Activated T-helper 2 cell treated with anti-CD3 and anti-CD28 coated beads, Interferon-gamma antibody, Interleukin-2, Interleukin-4, amounts not matched to agents 10 μg/mL and 5 μg/mL and 100 μg/mL, durations not matched to agents 14 hours and 24 hours and 36 hours (primary cell): ENCODE measurements at regions not wholly inside any gene's neighbourhood (a gene's known extent, or its start where the extent isn't known, plus 50 kb on each side); places are given as distances from the start of the nearest gene placed in this dataset.

Experiments
- DNase-seq: peaks from one replicate; pipeline ENCODE4 v3.0.0; 2021; ENCODE audit warnings: low spot score
- H3K27ac Mint-ChIP-seq: one replicate; pipeline ENCODE4 v1.8.0; 2021; ENCODE audit warnings: mixed read lengths
- H3K27me3 Mint-ChIP-seq: one replicate; pipeline ENCODE4 v1.8.0; 2021; ENCODE audit warnings: low read depth, mixed read lengths
- H3K36me3 Mint-ChIP-seq: one replicate; pipeline ENCODE4 v1.8.0; 2021; ENCODE audit warnings: low read depth, mixed read lengths
- H3K4me1 Mint-ChIP-seq: one replicate; pipeline ENCODE4 v1.8.0; 2021; ENCODE audit warnings: low read depth, mixed read lengths
- H3K4me3 Mint-ChIP-seq: one replicate; pipeline ENCODE4 v1.8.0; 2021; ENCODE audit warnings: low read depth, mild to moderate bottlenecking, moderate library complexity, mixed read lengths
- H3K9me3 Mint-ChIP-seq: one replicate; pipeline ENCODE4 v1.8.0; 2021; ENCODE audit warnings: mixed read lengths
- intact Hi-C: fragments of 100-400 bp; cut with micrococcal nuclease; formaldehyde crosslinking; loops from one replicate; pipeline ENCODE4 v1.15.1; 2023

DNA sequence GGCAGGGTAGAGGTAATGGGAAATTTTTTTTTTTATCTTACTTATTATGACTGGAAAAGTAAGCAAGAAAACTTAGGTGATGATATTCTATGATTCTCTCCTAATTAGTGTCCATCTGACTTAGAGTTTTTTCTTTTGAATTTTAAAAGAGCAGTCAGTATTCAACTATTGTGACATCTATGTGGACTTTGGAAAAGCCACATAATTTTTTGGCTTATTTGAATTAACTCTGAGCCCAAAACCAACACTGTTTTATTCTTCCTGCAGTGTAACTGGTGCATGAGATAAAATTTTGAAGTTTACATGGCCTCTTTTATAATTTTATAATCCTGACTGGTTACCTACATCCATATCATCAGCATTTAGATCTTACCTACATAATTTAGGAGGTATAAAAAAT is 619.7 kb downstream of the EPM2A start:
- no peak overlapping the region for H3K4me3 Mint-ChIP-seq

DNA sequence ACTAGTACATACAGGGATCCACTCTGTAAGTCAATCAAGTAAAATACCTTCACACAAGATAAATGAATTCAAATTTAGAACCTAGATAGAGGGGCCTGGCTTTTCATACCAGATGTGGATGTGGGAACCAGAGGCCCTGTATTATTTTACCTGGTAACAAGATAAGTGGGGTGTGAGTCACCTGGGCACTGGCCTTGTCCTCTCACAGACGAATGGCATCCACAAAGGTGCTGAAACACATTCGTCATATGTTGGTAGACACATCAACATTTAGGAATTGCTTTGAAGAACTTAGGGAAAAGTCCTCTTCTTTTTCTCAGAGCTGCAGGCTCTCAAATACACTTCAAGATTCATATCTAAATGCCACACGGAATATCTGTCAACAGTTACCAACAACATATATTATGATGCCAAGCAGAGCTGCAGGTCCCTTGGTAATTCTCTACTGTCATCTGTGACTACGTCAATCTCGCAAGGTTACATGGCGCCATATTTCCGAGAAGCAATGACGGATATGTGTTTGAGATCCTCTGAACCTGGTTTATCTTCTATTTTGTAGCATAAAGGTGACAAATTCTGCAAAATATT is 618.6 kb downstream of the EPM2A start:
- no peak overlapping the region for H3K4me3 Mint-ChIP-seq
- H3K27ac Mint-ChIP-seq, result no peak overlapping the region
- H3K9me3 Mint-ChIP-seq, result no peaks in the 10 kb centered on the region
- no peaks in the 10 kb centered on the region for H3K36me3 Mint-ChIP-seq
- intact Hi-C loops, result no loop called here
- no peak for DNase-seq
- H3K4me1 Mint-ChIP-seq, result no peaks in the 10 kb centered on the region
- H3K27me3 Mint-ChIP-seq, result peaks cover 3% of the 10 kb centered on the region

More for the DNA sequence above, 619.7 kb downstream of the EPM2A start:
- Mint-ChIP-seq H3K9me3 (no peaks in the 10 kb centered on the region), H3K27ac (no peak overlapping the region), H3K36me3 (no peaks in the 10 kb centered on the region), H3K27me3 (peaks cover 5% of the 10 kb centered on the region), H3K4me1 (no peaks in the 10 kb centered on the region)
- intact Hi-C loops, result no loop called here
- no peak for DNase-seq

DNA sequence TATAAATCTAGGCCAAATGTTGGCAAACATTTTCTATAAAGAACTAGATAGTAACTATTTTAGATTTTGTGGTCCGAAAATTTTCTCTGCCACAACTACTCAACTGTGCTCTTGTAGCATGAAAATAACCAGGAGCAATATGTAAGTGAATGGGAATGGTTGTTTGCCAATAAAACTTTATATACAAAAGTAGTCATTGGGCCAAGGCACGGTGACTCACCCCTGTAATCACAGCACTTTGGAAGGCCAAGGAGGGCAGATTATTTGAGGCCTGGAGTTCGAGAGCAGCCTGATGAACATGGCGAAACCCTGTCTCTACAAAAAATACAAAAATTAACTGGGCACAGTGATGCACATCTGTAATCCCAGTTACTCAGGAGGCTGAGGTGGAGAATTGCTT is 617.1 kb downstream of the EPM2A start:
- H3K27ac Mint-ChIP-seq, result no peak overlapping the region
- H3K9me3 Mint-ChIP-seq, result no peaks in the 10 kb centered on the region
- no peaks in the 10 kb centered on the region for H3K36me3 Mint-ChIP-seq
- intact Hi-C loops, result no loop called here
- no peaks in the 10 kb centered on the region for H3K27me3 Mint-ChIP-seq
- H3K4me1 Mint-ChIP-seq, result no peaks in the 10 kb centered on the region
- no peak overlapping the region for H3K4me3 Mint-ChIP-seq
- DNase-seq, result no peak

DNA sequence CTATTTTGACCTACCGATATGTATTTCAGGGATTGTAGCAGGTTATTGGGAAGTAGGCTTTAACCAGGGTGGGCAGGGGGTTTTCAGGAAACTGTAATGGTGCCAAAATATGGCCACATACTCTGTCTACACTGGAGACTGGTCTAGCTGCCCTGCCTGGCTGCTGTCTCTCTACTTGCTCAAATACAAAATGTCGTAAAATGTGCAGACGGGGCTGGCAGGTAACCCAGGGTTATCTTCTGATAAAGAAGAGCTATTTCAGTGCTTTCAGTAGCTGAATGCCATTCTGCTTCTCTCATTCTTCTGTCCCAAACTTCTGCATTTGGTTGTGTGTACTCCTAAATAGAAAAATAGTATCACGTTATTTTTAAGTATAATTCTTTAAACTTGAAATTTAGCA is 616.2 kb downstream of the EPM2A start:
- Mint-ChIP-seq H3K9me3 (no peaks in the 10 kb centered on the region), H3K4me1 (no peaks in the 10 kb centered on the region), H3K36me3 (no peaks in the 10 kb centered on the region), H3K4me3 (no peak overlapping the region), H3K27me3 (no peaks in the 10 kb centered on the region), H3K27ac (no peak overlapping the region)
- intact Hi-C loops, result no loop called here
- DNase-seq, result no peak

GRCh38 chr6:145132709-145133108 is 602.6 kb downstream of the EPM2A start:
- peaks cover 2% of the 10 kb centered on the region for H3K27me3 Mint-ChIP-seq
- intact Hi-C loops, result no loop called here
- H3K36me3 Mint-ChIP-seq, result no peaks in the 10 kb centered on the region
- no peaks in the 10 kb centered on the region for H3K9me3 Mint-ChIP-seq
- H3K27ac Mint-ChIP-seq, result no peak overlapping the region
- DNase-seq, result no peak
- no peaks in the 10 kb centered on the region for H3K4me1 Mint-ChIP-seq
- no peak overlapping the region for H3K4me3 Mint-ChIP-seq

DNA sequence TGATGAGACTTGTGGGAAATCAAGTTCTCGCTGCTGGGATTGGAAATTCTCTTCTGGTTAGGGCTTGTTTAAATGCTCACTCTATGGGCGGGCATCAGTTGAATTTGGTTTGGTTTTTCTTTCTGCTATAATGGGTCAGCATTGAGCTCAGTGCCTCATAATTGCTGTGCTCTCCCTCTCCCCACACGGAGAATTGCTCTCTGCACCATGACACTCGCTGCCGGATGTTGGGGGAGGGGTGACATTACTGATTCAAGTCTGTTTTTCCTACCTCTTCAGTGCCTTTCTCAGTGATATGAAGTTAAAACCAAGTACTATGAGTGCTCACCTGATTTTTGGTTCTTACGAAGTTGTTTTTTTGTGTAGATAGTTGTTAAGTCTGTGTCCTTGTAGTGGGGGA is 599.6 kb downstream of the EPM2A start:
- no peak for DNase-seq
- H3K9me3 Mint-ChIP-seq, result no peaks in the 10 kb centered on the region
- no peak overlapping the region for H3K27ac Mint-ChIP-seq
- H3K36me3 Mint-ChIP-seq, result no peaks in the 10 kb centered on the region
- no peak overlapping the region for H3K4me3 Mint-ChIP-seq
- H3K27me3 Mint-ChIP-seq, result no peaks in the 10 kb centered on the region
- H3K4me1 Mint-ChIP-seq, result no peaks in the 10 kb centered on the region
- intact Hi-C loops, result no loop called here

- Mint-ChIP-seq H3K4me3 (no peak overlapping the region), H3K36me3 (no peaks in the 10 kb centered on the region), H3K9me3 (no peaks in the 10 kb centered on the region), H3K27ac (no peak overlapping the region), H3K4me1 (no peaks in the 10 kb centered on the region), H3K27me3 (no peaks in the 10 kb centered on the region)
- intact Hi-C loops, result no loop called here
- no peak for DNase-seq
These were observed 597.9 kb downstream of the EPM2A start for GRCh38 chr6:145137425-145137824.

DNA sequence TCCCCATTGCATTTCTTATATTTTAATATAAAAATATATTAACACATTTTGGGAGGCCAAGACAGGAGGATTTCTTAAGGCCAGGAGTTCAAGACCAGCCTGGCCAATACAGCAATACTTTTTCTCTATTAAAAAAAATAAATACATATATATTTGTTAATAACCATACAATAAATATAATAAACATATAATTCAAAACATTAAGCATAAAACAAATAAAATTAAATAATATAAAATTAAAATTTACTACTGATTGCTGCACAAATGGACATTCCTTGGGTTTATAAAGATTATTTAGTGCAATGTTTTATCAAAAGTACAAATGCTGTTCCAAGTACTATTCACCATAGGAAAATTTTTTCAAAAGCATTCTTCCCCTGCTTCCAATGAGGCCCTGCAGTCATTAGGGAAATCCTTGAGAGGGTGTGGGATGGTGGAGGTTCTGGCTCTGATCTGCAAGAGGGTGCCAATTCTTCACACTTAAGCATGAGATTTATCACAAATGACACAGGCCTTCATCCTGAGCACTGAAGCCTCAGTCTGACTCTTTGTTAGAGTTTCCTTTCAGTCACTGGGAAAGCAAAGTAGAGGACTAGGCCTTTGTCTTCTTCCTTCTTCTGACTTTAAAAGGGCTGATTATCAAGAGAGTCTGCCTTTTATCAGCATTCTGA is 596.7 kb downstream of the EPM2A start:
- Mint-ChIP-seq H3K27ac (no peak overlapping the region), H3K27me3 (no peaks in the 10 kb centered on the region), H3K4me1 (no peaks in the 10 kb centered on the region), H3K36me3 (no peaks in the 10 kb centered on the region), H3K9me3 (no peaks in the 10 kb centered on the region), H3K4me3 (no peak overlapping the region)
- intact Hi-C loops, result no loop called here
- no peak for DNase-seq

GRCh38 chr6:145139140-145139850 is 596.0 kb downstream of the EPM2A start:
- intact Hi-C loops, result no loop called here
- Mint-ChIP-seq H3K9me3 (no peaks in the 10 kb centered on the region), H3K36me3 (no peaks in the 10 kb centered on the region), H3K27me3 (no peaks in the 10 kb centered on the region), H3K4me1 (no peaks in the 10 kb centered on the region), H3K27ac (no peak overlapping the region), H3K4me3 (no peak overlapping the region)
- no peak for DNase-seq

DNA sequence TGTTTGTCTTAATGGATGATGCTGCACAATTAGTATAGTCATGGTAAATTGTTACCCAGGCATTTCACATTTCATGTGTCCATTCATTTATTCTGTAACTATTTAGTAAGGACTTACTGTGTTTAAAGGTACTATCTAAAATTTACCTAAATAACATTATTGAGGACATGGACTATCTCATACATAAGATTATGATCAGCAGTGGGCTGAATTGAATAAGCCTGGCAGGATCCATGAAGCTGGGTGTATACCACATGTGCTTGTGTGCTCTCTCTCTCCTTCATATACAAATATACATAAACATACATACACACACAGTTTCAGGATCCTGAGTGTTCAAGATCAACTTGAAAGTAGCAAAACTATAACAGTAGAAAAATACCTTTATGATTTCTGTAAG is 595.4 kb downstream of the EPM2A start:
- Mint-ChIP-seq H3K4me1 (no peaks in the 10 kb centered on the region), H3K9me3 (no peaks in the 10 kb centered on the region), H3K27ac (no peak overlapping the region)

GRCh38 chr6:145141572-145141971 is 593.7 kb downstream of the EPM2A start:
- no peaks in the 10 kb centered on the region for H3K27me3 Mint-ChIP-seq
- no peaks in the 10 kb centered on the region for H3K9me3 Mint-ChIP-seq
- intact Hi-C loops, result no loop called here
- H3K4me3 Mint-ChIP-seq, result no peak overlapping the region
- no peaks in the 10 kb centered on the region for H3K4me1 Mint-ChIP-seq
- no peaks in the 10 kb centered on the region for H3K36me3 Mint-ChIP-seq
- no peak overlapping the region for H3K27ac Mint-ChIP-seq
- no peak for DNase-seq

More for the DNA sequence above, 595.4 kb downstream of the EPM2A start:
- no peak for DNase-seq
- no peaks in the 10 kb centered on the region for H3K27me3 Mint-ChIP-seq
- no peaks in the 10 kb centered on the region for H3K36me3 Mint-ChIP-seq
- intact Hi-C loops, result no loop called here
- no peak overlapping the region for H3K4me3 Mint-ChIP-seq

DNA sequence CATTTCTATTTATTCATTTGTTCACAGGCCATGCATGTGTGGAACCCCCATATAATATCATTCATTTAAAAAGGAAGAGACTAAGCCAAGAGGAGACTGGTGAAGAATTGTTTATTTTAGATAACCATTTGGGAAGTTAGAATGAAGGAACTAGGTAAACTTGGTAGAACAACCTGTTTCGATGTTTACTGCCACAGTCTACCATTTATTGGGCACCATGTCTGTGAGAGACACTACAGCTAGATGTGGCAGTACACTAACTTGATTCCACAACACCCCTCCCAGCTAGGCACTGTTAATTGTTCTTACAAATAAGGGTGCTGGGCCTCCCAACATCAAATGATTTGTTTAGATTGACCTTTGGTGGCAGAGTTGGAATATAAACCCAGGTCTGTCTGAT is 592.4 kb downstream of the EPM2A start:
- H3K36me3 Mint-ChIP-seq, result no peaks in the 10 kb centered on the region
- intact Hi-C loops, result no loop called here
- H3K9me3 Mint-ChIP-seq, result no peaks in the 10 kb centered on the region
- no peaks in the 10 kb centered on the region for H3K27me3 Mint-ChIP-seq
- no peak overlapping the region for H3K27ac Mint-ChIP-seq
- no peaks in the 10 kb centered on the region for H3K4me1 Mint-ChIP-seq
- no peak overlapping the region for H3K4me3 Mint-ChIP-seq
- no peak for DNase-seq

DNA sequence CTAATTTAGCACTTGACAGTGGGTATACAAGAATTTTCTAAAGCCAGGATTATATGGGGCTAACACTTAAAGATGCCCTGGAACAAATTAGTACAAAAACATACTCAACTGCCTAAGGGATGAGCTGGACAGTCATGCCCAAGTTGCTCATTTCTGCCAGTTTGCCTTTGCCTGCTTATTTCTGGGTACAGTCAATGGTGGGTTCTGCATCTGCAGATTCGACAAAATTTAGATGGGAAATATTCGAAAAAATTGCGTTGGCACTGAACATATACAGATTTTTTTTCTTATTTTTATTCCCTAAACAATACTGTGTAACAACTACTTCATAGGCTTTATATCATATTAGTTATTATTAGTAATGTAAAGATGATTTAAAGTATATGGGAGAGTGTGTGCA is 591.9 kb downstream of the EPM2A start:
- no peaks in the 10 kb centered on the region for H3K4me1 Mint-ChIP-seq
- intact Hi-C loops, result no loop called here
- DNase-seq, result no peak
- no peaks in the 10 kb centered on the region for H3K27me3 Mint-ChIP-seq
- no peaks in the 10 kb centered on the region for H3K36me3 Mint-ChIP-seq
- no peaks in the 10 kb centered on the region for H3K9me3 Mint-ChIP-seq
- no peak overlapping the region for H3K4me3 Mint-ChIP-seq
- H3K27ac Mint-ChIP-seq, result no peak overlapping the region
